Astrocyte (in vitro differentiated cells and primary cell): ENCODE measurements at regions not wholly inside any gene's neighbourhood (a gene's known extent, or its start where the extent isn't known, plus 50 kb on each side); places are given as distances from the start of the nearest gene placed in this dataset.

Experiments used
- EZH2 ChIP-seq: IDR thresholded peaks from 2 replicates; pipeline ENCODE4 v1.6.1; 2012; ENCODE audit warnings: mild to moderate bottlenecking, low read length, inconsistent platforms; ENCODE audit not compliant: insufficient read depth
- TF ChIP-seq, protein P1 (sequence below): IDR thresholded peaks from 2 replicates; pipeline ENCODE4 v1.5.1; 2011; ENCODE audit warnings: low read depth, mild to moderate bottlenecking, inconsistent platforms, low read length, moderate library complexity; ENCODE audit not compliant: insufficient read depth

DNA sequence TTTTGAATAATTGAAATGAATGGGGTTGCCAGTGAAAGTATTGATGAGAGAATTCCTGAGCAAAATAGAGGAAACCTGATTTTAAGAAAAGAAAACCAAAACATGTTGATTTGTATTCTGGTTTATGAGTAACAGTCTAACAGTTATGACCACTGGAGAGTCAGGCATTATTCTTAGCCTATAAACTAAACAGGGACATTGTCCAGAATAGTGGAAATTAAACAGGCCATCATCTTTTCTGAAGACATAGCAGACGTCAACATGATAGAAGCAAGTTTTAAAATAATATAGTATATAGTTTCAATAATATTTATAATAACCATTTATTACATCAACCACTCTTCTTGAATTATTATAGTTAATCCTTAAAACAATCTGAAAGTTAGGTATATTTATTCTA, 178.3 kb upstream of the MPDZ start:
- TF ChIP-seq, protein P1, sequence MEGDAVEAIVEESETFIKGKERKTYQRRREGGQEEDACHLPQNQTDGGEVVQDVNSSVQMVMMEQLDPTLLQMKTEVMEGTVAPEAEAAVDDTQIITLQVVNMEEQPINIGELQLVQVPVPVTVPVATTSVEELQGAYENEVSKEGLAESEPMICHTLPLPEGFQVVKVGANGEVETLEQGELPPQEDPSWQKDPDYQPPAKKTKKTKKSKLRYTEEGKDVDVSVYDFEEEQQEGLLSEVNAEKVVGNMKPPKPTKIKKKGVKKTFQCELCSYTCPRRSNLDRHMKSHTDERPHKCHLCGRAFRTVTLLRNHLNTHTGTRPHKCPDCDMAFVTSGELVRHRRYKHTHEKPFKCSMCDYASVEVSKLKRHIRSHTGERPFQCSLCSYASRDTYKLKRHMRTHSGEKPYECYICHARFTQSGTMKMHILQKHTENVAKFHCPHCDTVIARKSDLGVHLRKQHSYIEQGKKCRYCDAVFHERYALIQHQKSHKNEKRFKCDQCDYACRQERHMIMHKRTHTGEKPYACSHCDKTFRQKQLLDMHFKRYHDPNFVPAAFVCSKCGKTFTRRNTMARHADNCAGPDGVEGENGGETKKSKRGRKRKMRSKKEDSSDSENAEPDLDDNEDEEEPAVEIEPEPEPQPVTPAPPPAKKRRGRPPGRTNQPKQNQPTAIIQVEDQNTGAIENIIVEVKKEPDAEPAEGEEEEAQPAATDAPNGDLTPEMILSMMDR, result no peak
- TF ChIP-seq EZH2, result no peak
